NCI-H748 treated with DMSO at 0.1 percent for 48 hours (cell line): ENCODE measurements at regions not wholly inside any gene's neighbourhood (a gene's known extent, or its start where the extent isn't known, plus 50 kb on each side); places are given as distances from the start of the nearest gene placed in this dataset.
A peak's percentile ranks its signal among the peaks of the same experiment; 100 is the strongest.
"Not testable (repeated sequence)": the region's sequence is repeated elsewhere in the genome, so short reads cannot be mapped to it uniquely, and the experiment has no call there.

Experiments
- DNase-seq: peaks from one replicate; lab custom pipeline; 2025; lab: John Stamatoyannopoulos, UW

GRCh38 chr2:149709496-149710263 is 122.1 kb upstream of the MMADHC start:
- DNase-seq = no peak

- DNase-seq = no peak
These were observed 115.7 kb upstream of the MMADHC start for GRCh38 chr2:149703281-149703680.

- no peak for DNase-seq
These were observed 115.0 kb upstream of the MMADHC start for GRCh38 chr2:149702571-149702970.

- DNase-seq = no peak
These were observed 113.7 kb upstream of the MMADHC start for GRCh38 chr2:149701241-149701640.

GRCh38 chr2:149692961-149693396 is 105.4 kb upstream of the MMADHC start:
- no peak for DNase-seq

GRCh38 chr2:149690825-149691224 is 103.2 kb upstream of the MMADHC start:
- no peak for DNase-seq

GRCh38 chr2:149687052-149687427 is 99.5 kb upstream of the MMADHC start:
- no peak for DNase-seq

GRCh38 chr2:149686136-149687051 is 98.8 kb upstream of the MMADHC start:
- no peak for DNase-seq

- not testable (repeated sequence) for DNase-seq
These were observed 97.8 kb upstream of the MMADHC start for GRCh38 chr2:149685401-149685800.

GRCh38 chr2:149679286-149679685 is 91.7 kb upstream of the MMADHC start:
- DNase-seq = no peak

GRCh38 chr2:149677416-149677815 is 89.8 kb upstream of the MMADHC start:
- no peak for DNase-seq

GRCh38 chr2:149670086-149670485 is 82.5 kb upstream of the MMADHC start:
- no peak for DNase-seq

- no peak for DNase-seq
These were observed 79.3 kb upstream of the MMADHC start for GRCh38 chr2:149666809-149667320.

GRCh38 chr2:149664896-149665295 is 77.3 kb upstream of the MMADHC start:
- no peak for DNase-seq

- DNase-seq = no peak
These were observed 75.0 kb upstream of the MMADHC start for GRCh38 chr2:149662556-149662955.

- DNase-seq = no peak
These were observed 74.3 kb upstream of the MMADHC start for GRCh38 chr2:149661844-149662243.

- DNase-seq = no peak
These were observed 71.0 kb upstream of the MMADHC start for GRCh38 chr2:149658553-149658952.

GRCh38 chr2:149657401-149658040 is 69.9 kb upstream of the MMADHC start:
- peak; percentile 26 for DNase-seq

GRCh38 chr2:149656996-149657395 is 69.4 kb upstream of the MMADHC start:
- DNase-seq = no peak

- no peak for DNase-seq
These were observed 66.4 kb upstream of the MMADHC start for GRCh38 chr2:149653831-149654445.

GRCh38 chr2:149652926-149653325 is 65.4 kb upstream of the MMADHC start:
- DNase-seq = no peak

- no peak for DNase-seq
These were observed 65.0 kb upstream of the MMADHC start for GRCh38 chr2:149652526-149652925.
